ENCODE measurements at regions not wholly inside any gene's neighbourhood (a gene's known extent, or its start where the extent isn't known, plus 50 kb on each side); places are given as distances from the start of the nearest gene placed in this dataset.

- Histone ChIP-seq H2BK120ac (ENCODE audit: low read depth, low read length, poor library complexity, severe bottlenecking) (no peak overlapping the region), H3K4me2 (ENCODE audit: insufficient read depth, insufficient read length, low read length) (no peak overlapping the region), H3K18ac (ENCODE audit: insufficient read length, low read depth, low read length) (no peak overlapping the region), H4K8ac (replicated peaks; ENCODE audit: insufficient read length, low read depth, low read length) (no peak overlapping the region), H3K23ac (ENCODE audit: insufficient read length, low read depth, low read length) (no peak overlapping the region), H2AFZ (ENCODE audit: low read length) (no peak overlapping the region), H4K5ac (ENCODE audit: insufficient read length, low read depth, low read length) (no peak overlapping the region), H4K91ac (ENCODE audit: insufficient read length, low read depth, low read length) (no peak overlapping the region), H3K9ac (ENCODE audit: extremely low read depth, insufficient read length, low read length) (no peak overlapping the region), H3T11ph (ENCODE audit: low read length) (no peak overlapping the region), H2AK5ac (ENCODE audit: insufficient read length, low read length) (no peak overlapping the region), H3K23me2 (ENCODE audit: insufficient read length, low read depth, low read length, poor library complexity, severe bottlenecking) (no peaks in the 10 kb centered on the region), H2BK12ac (ENCODE audit: insufficient read length, low read depth, low read length) (no peak overlapping the region), H3K27me3 (ENCODE audit: insufficient read depth, low read length) (no peaks in the 10 kb centered on the region), H3K9me3 (ENCODE audit: control insufficient read depth, low read depth, low read length) (no peaks in the 10 kb centered on the region), H3K79me2 (ENCODE audit: insufficient read depth, low read length) (no peaks in the 10 kb centered on the region), H2BK5ac (ENCODE audit: insufficient read length, low read length) (no peak overlapping the region), H2BK20ac (ENCODE audit: low read depth, low read length, poor library complexity, severe bottlenecking) (no peak overlapping the region), H3K27ac (ENCODE audit: insufficient read length, low read depth, low read length) (no peak overlapping the region), H2BK15ac (ENCODE audit: low read depth, low read length) (no peak overlapping the region), H3K4me1 (ENCODE audit: insufficient read depth, low read length) (no peaks in the 10 kb centered on the region), H3K4ac (ENCODE audit: low read depth, low read length) (no peak overlapping the region), H3K56ac (ENCODE audit: insufficient read length, low read depth, low read length) (no peak overlapping the region), H4K20me1 (ENCODE audit: control insufficient read depth, insufficient read depth, insufficient read length) (no peaks in the 10 kb centered on the region), H3K14ac (ENCODE audit: insufficient read depth, low read length) (no peak overlapping the region), H3K79me1 (ENCODE audit: insufficient read depth, low read depth, low read length, poor library complexity, severe bottlenecking) (no peaks in the 10 kb centered on the region)
- Mint-ChIP-seq H3K9me3 (no peaks in the 10 kb centered on the region), H3K27ac (no peak overlapping the region), H3K4me1 (peaks cover 2 to 7% of the 10 kb centered on the region in 2 experiments), H3K27me3 (ENCODE audit: low read depth) (no peaks in the 10 kb centered on the region; the same call in 1 of the 2 replicates), H3K4me3 (no peak overlapping the region), H3K36me3 (ENCODE audit: insufficient read depth in 1 of 3, low read depth in 3 of 3) (no peaks in the 10 kb centered on the region)
- WGBS (ENCODE audit: extremely low coverage, insufficient read length, low lambda C conversion rate), result no CpG with 5 or more reads among the region's 1 CpG
- DNase-seq, result no peak
- no peak for TF ChIP-seq CTCF (conservative IDR thresholded peaks at IDR 0.05)
Measured at GRCh38 chr1:91596474-91596873, 95.8 kb downstream of the CDC7 start.

All from H9 (cell line).